Loucy (cell line): ENCODE measurements at regions not wholly inside any gene's neighbourhood (a gene's known extent, or its start where the extent isn't known, plus 50 kb on each side); places are given as distances from the start of the nearest gene placed in this dataset.

ENCODE experiments used
- H2AFZ ChIP-seq: fragments of 200-600 bp; sonication (generic); 2 replicates; pipeline ENCODE4 v1.6.0; 2016; ENCODE audit warnings: antibody characterized with exemption, mild to moderate bottlenecking, low read length, moderate library complexity
- H3F3A ChIP-seq: fragments of 200-600 bp; 2 replicates; pipeline ENCODE4 v1.6.0; 2016; ENCODE audit warnings: antibody characterized with exemption, low read depth, mild to moderate bottlenecking
- H3K27me3 ChIP-seq: fragments of 200-600 bp; sonication (generic); 2 replicates; pipeline ENCODE4 v1.6.1; 2014; ENCODE audit warnings: low read length, mild to moderate bottlenecking; ENCODE audit not compliant: insufficient read depth, poor library complexity, severe bottlenecking
- H3K36me3 ChIP-seq: fragments of 200-600 bp; sonication (generic); 2 replicates; pipeline ENCODE4 v1.6.1; 2016; ENCODE audit warnings: low read length; ENCODE audit not compliant: insufficient read depth
- H3K4me1 ChIP-seq: fragments of 200-600 bp; sonication (generic); 2 replicates; pipeline ENCODE4 v1.5.1; 2014; ENCODE audit warnings: low read length, mild to moderate bottlenecking; ENCODE audit not compliant: insufficient read depth, poor library complexity, severe bottlenecking
- H3K4me2 ChIP-seq: fragments of 200-600 bp; sonication (generic); 2 replicates; pipeline ENCODE4 v1.6.0; 2014; ENCODE audit warnings: antibody characterized with exemption, low read length, low read depth, mild to moderate bottlenecking; ENCODE audit not compliant: poor library complexity, severe bottlenecking
- H3K4me3 ChIP-seq: fragments of 200-600 bp; sonication (generic); 2 replicates; pipeline ENCODE4 v1.5.1; 2014; ENCODE audit warnings: low read length, mild to moderate bottlenecking, mixed read lengths; ENCODE audit not compliant: poor library complexity, severe bottlenecking
- H3K79me2 ChIP-seq: fragments of 200-600 bp; sonication (generic); 2 replicates; pipeline ENCODE4 v1.6.1; 2014; ENCODE audit warnings: low read length; ENCODE audit not compliant: insufficient read depth
- H3K9ac ChIP-seq: fragments of 200-600 bp; sonication (generic); 2 replicates; pipeline ENCODE4 v1.6.0; 2014; ENCODE audit warnings: mild to moderate bottlenecking, low read depth, low read length, moderate library complexity; ENCODE audit not compliant: poor library complexity, severe bottlenecking
- H3K9me2 ChIP-seq: fragments of 200-600 bp; sonication (generic); replicated peaks from 2 replicates; pipeline ENCODE4 v1.6.1; 2016; ENCODE audit warnings: low read depth, low read length, mixed read lengths
- H3K9me3 ChIP-seq: fragments of 200-600 bp; sonication (generic); 2 replicates; pipeline ENCODE4 v1.6.1; 2014; ENCODE audit warnings: mild to moderate bottlenecking, antibody characterized with exemption, low read length, low read depth; ENCODE audit not compliant: insufficient read depth
- H4K20me1 ChIP-seq: fragments of 200-600 bp; sonication (generic); 2 replicates; pipeline ENCODE4 v1.6.0; 2014; ENCODE audit warnings: antibody characterized with exemption, low read length, mild to moderate bottlenecking; ENCODE audit not compliant: insufficient read depth, poor library complexity, severe bottlenecking
- EZH2phosphoT487 ChIP-seq: fragments of 200-600 bp; IDR thresholded peaks from 2 replicates; pipeline ENCODE4 v1.6.1; 2018; ENCODE audit warnings: antibody characterized with exemption, mild to moderate bottlenecking, moderate library complexity, borderline replicate concordance
- TF ChIP-seq, protein P1 (sequence below): fragments of 200-600 bp; sonication (generic); conservative IDR thresholded peaks from 2 replicates; pipeline ENCODE4 v1.5.1; 2014; ENCODE audit warnings: mild to moderate bottlenecking, antibody characterized with exemption, low read length

GRCh38 chr12:4054630-4055029, 181.4 kb upstream of the PARP11 start:
- no peaks in the 10 kb centered on the region for H4K20me1 ChIP-seq
- no peak overlapping the region for H3K9ac ChIP-seq
- no peak overlapping the region for H3K4me3 ChIP-seq
- H3K9me3 ChIP-seq: no peaks in the 10 kb centered on the region
- no peak overlapping the region for H2AFZ ChIP-seq
- no peaks in the 10 kb centered on the region for H3K79me2 ChIP-seq
- no peaks in the 10 kb centered on the region for H3K27me3 ChIP-seq
- TF ChIP-seq, protein P1, sequence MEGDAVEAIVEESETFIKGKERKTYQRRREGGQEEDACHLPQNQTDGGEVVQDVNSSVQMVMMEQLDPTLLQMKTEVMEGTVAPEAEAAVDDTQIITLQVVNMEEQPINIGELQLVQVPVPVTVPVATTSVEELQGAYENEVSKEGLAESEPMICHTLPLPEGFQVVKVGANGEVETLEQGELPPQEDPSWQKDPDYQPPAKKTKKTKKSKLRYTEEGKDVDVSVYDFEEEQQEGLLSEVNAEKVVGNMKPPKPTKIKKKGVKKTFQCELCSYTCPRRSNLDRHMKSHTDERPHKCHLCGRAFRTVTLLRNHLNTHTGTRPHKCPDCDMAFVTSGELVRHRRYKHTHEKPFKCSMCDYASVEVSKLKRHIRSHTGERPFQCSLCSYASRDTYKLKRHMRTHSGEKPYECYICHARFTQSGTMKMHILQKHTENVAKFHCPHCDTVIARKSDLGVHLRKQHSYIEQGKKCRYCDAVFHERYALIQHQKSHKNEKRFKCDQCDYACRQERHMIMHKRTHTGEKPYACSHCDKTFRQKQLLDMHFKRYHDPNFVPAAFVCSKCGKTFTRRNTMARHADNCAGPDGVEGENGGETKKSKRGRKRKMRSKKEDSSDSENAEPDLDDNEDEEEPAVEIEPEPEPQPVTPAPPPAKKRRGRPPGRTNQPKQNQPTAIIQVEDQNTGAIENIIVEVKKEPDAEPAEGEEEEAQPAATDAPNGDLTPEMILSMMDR: no peak
- no peak for TF ChIP-seq EZH2phosphoT487
- no peaks in the 10 kb centered on the region for H3F3A ChIP-seq
- no peaks in the 10 kb centered on the region for H3K36me3 ChIP-seq
- H3K4me2 ChIP-seq: no peak overlapping the region
- H3K9me2 ChIP-seq: no peaks in the 10 kb centered on the region
- no peaks in the 10 kb centered on the region for H3K4me1 ChIP-seq

GRCh38 chr12:4052691-4053090, 179.5 kb upstream of the PARP11 start:
- Histone ChIP-seq H3K9ac (no peak overlapping the region), H4K20me1 (no peaks in the 10 kb centered on the region), H3K27me3 (no peaks in the 10 kb centered on the region), H3K9me3 (no peaks in the 10 kb centered on the region), H3K79me2 (no peaks in the 10 kb centered on the region), H3F3A (no peaks in the 10 kb centered on the region), H3K4me1 (no peaks in the 10 kb centered on the region), H3K4me3 (no peak overlapping the region), H3K9me2 (no peaks in the 10 kb centered on the region), H2AFZ (no peak overlapping the region), H3K36me3 (no peaks in the 10 kb centered on the region), H3K4me2 (no peak overlapping the region)
- no peak for TF ChIP-seq EZH2phosphoT487
- TF ChIP-seq, protein P1: no peak

DNA sequence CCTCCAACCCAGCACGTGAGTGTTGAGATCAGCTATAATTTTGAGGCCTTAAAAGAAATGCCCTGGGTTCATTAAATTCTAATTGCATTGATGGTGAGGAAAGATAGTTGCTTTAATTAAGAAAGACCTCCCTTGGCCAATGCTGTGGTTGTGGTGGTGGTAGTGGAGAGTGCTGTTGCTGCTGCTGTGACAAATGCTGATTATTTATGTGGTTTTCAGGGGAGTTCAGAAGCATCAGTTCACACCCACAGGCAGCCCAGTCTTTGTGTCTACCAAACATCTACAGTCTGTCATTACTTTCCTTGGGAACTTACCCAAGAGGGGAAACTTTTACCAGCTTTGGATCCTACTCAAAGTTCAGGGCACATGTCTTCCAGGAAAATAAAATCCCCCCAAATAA, 178.4 kb upstream of the PARP11 start:
- Histone ChIP-seq H2AFZ (0 out of 2 replicates have a peak overlapping the region, but pooled peaks have one; percentile 12), H3K9ac (no peak overlapping the region), H4K20me1 (no peaks in the 10 kb centered on the region), H3K4me1 (no peaks in the 10 kb centered on the region), H3F3A (no peaks in the 10 kb centered on the region), H3K27me3 (peaks cover 4% of the 10 kb centered on the region), H3K9me3 (no peaks in the 10 kb centered on the region), H3K4me2 (no peak overlapping the region), H3K9me2 (no peaks in the 10 kb centered on the region), H3K79me2 (no peaks in the 10 kb centered on the region), H3K36me3 (no peaks in the 10 kb centered on the region), H3K4me3 (no peak overlapping the region)
- TF ChIP-seq, protein P1: no peak
- TF ChIP-seq EZH2phosphoT487: no peak
